Neural crest cell (in vitro differentiated cells): ENCODE measurements at regions not wholly inside any gene's neighbourhood (a gene's known extent, or its start where the extent isn't known, plus 50 kb on each side); places are given as distances from the start of the nearest gene placed in this dataset.
"Not testable (repeated sequence)": the region's sequence is repeated elsewhere in the genome, so short reads cannot be mapped to it uniquely, and the experiment has no call there.

Experiments
- DNase-seq: peaks from one replicate; pipeline ENCODE4 v3.0.0; 2021; ENCODE audit warnings: low read depth, mixed read lengths, low spot score
- H3K27ac Mint-ChIP-seq: one replicate; pipeline ENCODE4 v1.8.0; 2021; ENCODE audit warnings: mild to moderate bottlenecking, mixed read lengths; ENCODE audit not compliant: unreplicated experiment
- H3K27me3 Mint-ChIP-seq: 2 replicates; pipeline ENCODE4 v1.8.0; 2021; ENCODE audit warnings: low read depth, mild to moderate bottlenecking, mixed read lengths
- H3K36me3 Mint-ChIP-seq: 2 replicates; pipeline ENCODE4 v1.8.0; 2021; ENCODE audit warnings: low read depth, mild to moderate bottlenecking, mixed read lengths
- H3K4me1 Mint-ChIP-seq: 2 replicates; pipeline ENCODE4 v1.8.0; 2021; ENCODE audit warnings: mixed read lengths
- H3K4me3 Mint-ChIP-seq: one replicate; pipeline ENCODE4 v1.8.0; 2021; ENCODE audit warnings: mild to moderate bottlenecking, mixed read lengths
- H3K9me3 Mint-ChIP-seq: 2 replicates; pipeline ENCODE4 v1.8.0; 2021; ENCODE audit warnings: mixed read lengths
- TF ChIP-seq, protein P1 (sequence below): fragments of 200-600 bp; sonication (generic); conservative IDR thresholded peaks from 2 replicates; pipeline ENCODE4 v1.5.0; 2021; ENCODE audit warnings: antibody characterized with exemption, mild to moderate bottlenecking

DNA sequence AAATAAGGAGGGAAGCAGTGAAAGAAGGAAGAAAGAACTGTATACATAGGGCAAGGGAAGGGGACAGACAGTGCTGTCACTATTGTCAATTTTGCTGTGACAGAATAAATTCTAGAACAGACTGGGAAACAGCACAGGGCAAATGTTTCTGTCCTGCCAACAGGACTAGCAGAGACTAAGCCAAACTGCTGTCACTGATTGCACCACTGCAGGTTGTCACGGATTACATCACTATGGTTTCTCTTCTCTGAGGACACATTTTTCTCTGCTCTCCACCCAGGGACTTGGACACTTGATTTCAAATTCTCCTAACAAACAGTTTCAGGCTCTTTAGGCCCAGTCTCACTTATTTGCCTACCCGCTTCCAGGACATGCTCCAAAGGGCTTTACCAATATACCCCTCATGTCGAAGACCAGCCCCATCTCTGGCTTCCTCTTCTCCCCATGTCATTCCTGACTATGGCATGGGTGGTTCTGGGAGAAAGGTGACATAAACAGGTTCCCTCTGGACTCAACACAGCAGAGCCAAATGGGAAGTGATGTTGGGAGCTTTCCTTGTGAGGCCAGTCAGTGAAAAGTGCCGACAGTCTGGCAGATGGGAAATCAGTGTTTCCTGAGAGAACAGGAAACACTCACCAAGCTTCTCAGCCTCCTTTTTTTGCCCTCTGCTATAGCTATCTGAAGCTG is 70.2 kb upstream of the ST3GAL6 start:
- no peaks in the 10 kb centered on the region for H3K27me3 Mint-ChIP-seq
- no peaks in the 10 kb centered on the region for H3K4me1 Mint-ChIP-seq
- no peaks in the 10 kb centered on the region for H3K36me3 Mint-ChIP-seq
- no peak for DNase-seq
- no peaks in the 10 kb centered on the region for H3K9me3 Mint-ChIP-seq
- TF ChIP-seq, protein P1, sequence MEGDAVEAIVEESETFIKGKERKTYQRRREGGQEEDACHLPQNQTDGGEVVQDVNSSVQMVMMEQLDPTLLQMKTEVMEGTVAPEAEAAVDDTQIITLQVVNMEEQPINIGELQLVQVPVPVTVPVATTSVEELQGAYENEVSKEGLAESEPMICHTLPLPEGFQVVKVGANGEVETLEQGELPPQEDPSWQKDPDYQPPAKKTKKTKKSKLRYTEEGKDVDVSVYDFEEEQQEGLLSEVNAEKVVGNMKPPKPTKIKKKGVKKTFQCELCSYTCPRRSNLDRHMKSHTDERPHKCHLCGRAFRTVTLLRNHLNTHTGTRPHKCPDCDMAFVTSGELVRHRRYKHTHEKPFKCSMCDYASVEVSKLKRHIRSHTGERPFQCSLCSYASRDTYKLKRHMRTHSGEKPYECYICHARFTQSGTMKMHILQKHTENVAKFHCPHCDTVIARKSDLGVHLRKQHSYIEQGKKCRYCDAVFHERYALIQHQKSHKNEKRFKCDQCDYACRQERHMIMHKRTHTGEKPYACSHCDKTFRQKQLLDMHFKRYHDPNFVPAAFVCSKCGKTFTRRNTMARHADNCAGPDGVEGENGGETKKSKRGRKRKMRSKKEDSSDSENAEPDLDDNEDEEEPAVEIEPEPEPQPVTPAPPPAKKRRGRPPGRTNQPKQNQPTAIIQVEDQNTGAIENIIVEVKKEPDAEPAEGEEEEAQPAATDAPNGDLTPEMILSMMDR: no peak
- no peak overlapping the region for H3K27ac Mint-ChIP-seq
- H3K4me3 Mint-ChIP-seq: no peak overlapping the region

DNA sequence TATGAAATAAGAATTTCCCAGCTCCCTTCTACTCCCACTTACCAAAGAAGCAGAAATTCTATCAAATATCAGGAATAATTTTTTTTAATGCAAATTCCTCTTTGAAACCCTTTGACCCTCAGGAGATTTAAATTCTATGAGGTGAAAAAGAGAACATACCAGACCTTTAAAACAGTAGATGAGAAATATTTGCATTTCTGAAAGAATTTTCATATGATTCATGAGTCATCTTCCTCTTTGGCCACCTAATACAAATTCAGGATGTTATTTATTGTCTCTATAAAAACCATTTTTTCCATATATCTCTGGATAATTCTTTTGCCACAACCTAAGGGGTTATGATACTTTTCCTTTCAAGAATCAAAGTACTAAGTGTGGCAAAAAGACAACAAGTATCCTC is 67.3 kb upstream of the ST3GAL6 start:
- Mint-ChIP-seq H3K36me3 (no peaks in the 10 kb centered on the region), H3K4me3 (no peak overlapping the region), H3K9me3 (no peaks in the 10 kb centered on the region), H3K27ac (no peak overlapping the region), H3K27me3 (no peaks in the 10 kb centered on the region), H3K4me1 (peaks cover 4% of the 10 kb centered on the region)
- DNase-seq: no peak
- TF ChIP-seq, protein P1: no peak

DNA sequence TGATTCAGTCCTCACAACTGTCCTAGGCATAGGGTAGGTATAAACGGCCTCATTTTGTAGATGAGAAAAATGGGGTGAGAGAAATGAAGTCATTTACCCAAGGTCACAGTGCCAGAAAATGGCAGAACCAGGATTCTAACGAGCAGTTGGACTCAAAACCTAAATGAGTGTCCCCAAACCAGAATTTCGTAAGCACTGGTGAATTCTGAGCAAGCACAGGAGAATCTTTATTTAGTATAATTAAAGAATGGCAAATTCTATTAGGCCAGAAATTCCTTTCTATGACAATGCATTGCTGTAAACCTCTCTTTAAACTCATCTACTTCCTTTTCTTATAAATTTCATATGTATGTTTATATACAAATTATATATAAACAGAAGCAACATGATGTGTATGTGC is 66.8 kb upstream of the ST3GAL6 start:
- not testable (repeated sequence) for H3K27ac Mint-ChIP-seq, H3K4me1 Mint-ChIP-seq

DNA sequence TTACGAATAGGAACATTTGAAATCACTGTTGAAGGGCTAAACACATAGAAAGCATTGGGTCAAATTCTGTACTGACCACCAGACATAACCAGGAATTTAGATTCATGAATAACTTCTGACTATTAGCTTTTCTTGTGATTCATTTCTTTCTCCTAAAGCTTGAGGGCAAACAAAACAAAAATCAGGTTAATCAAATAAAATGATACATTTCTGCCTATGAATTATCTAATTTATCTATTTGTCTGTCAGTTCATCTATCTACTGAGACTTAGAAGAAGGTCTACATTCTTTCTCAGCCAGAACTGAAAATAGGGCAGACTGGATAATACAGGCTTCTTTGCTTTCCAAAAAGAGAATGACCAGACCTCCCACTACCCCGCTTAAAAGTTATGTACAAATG is 65.9 kb upstream of the ST3GAL6 start:
- DNase-seq: no peak
- H3K27ac Mint-ChIP-seq: no peak overlapping the region
- H3K4me1 Mint-ChIP-seq: peaks cover 4% of the 10 kb centered on the region
- H3K9me3 Mint-ChIP-seq: no peaks in the 10 kb centered on the region
- H3K36me3 Mint-ChIP-seq: no peaks in the 10 kb centered on the region
- H3K4me3 Mint-ChIP-seq: no peak overlapping the region
- no peaks in the 10 kb centered on the region for H3K27me3 Mint-ChIP-seq
- TF ChIP-seq, protein P1: no peak

More for the DNA sequence above, 66.8 kb upstream of the ST3GAL6 start:
- H3K4me3 Mint-ChIP-seq, H3K36me3 Mint-ChIP-seq, DNase-seq, H3K27me3 Mint-ChIP-seq, H3K9me3 Mint-ChIP-seq: not testable (repeated sequence)

DNA sequence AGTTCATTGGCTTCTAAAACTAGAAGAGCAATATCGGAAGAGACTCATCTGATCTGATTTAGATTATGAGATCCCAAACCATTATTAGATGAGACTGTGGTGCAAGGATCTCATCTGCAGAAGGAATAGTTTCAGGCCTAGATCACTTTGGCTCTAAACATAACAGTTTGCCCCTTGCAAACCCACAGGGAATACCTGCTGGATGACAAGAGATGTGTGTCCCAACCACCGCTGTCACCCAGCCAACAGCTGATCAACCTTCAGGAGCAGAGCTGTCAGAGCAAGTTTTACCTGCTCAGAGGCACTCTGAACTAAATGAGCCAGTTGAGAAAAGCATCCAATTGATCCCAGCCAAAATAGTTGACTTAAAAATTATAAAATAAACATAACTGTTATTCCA is 64.0 kb upstream of the ST3GAL6 start:
- Mint-ChIP-seq H3K4me3 (no peak overlapping the region), H3K9me3 (no peaks in the 10 kb centered on the region), H3K36me3 (no peaks in the 10 kb centered on the region), H3K27me3 (no peaks in the 10 kb centered on the region), H3K27ac (no peak overlapping the region), H3K4me1 (peaks cover 4% of the 10 kb centered on the region)
- TF ChIP-seq, protein P1: no peak
- no peak for DNase-seq

DNA sequence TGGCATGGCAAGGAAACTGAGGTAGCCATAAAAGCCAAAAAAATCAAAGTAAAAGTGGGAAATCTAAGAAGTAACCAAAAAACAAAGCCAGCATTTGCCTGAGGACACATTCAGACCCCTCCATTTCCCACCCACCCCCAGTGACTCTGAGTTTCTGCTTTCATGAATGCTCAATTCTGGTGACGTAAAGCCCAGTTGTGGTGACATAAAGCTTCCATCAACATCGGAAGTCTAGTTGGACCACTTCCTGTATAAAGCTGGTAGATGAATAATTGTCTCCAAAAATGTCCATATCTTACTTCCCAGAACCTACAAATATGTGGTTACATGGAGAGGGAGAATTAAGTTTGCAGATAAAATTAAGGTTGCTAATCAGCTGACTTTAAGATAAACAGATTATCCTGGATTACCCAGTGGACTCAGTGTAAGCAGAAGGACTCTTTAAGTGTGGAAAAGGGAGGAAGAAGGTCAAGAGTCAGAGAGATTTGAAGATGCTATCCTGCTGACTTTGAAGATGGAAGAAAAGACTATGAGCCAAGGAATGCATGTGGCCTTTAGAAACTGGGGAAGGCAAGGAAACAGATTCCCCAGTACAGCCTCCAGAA is 62.0 kb upstream of the ST3GAL6 start:
- Mint-ChIP-seq H3K27ac (no peak overlapping the region), H3K4me1 (peaks cover 7% of the 10 kb centered on the region), H3K27me3 (no peaks in the 10 kb centered on the region), H3K4me3 (no peak overlapping the region), H3K9me3 (no peaks in the 10 kb centered on the region), H3K36me3 (no peaks in the 10 kb centered on the region)
- no peak for DNase-seq
- TF ChIP-seq, protein P1: no peak
